HL-60 (cell line): ENCODE measurements at regions not wholly inside any gene's neighbourhood (a gene's known extent, or its start where the extent isn't known, plus 50 kb on each side); places are given as distances from the start of the nearest gene placed in this dataset.

ENCODE experiments used
- POLR2AphosphoS5 ChIP-seq: IDR thresholded peaks from 2 replicates; pipeline ENCODE4 v1.6.1; 2012; ENCODE audit warnings: low read depth
- TF ChIP-seq, protein P1 (sequence below): IDR thresholded peaks from one replicate; pipeline ENCODE4 v1.5.1; 2011; ENCODE audit warnings: low read length, control low read depth, inconsistent platforms; ENCODE audit not compliant: insufficient read depth

DNA sequence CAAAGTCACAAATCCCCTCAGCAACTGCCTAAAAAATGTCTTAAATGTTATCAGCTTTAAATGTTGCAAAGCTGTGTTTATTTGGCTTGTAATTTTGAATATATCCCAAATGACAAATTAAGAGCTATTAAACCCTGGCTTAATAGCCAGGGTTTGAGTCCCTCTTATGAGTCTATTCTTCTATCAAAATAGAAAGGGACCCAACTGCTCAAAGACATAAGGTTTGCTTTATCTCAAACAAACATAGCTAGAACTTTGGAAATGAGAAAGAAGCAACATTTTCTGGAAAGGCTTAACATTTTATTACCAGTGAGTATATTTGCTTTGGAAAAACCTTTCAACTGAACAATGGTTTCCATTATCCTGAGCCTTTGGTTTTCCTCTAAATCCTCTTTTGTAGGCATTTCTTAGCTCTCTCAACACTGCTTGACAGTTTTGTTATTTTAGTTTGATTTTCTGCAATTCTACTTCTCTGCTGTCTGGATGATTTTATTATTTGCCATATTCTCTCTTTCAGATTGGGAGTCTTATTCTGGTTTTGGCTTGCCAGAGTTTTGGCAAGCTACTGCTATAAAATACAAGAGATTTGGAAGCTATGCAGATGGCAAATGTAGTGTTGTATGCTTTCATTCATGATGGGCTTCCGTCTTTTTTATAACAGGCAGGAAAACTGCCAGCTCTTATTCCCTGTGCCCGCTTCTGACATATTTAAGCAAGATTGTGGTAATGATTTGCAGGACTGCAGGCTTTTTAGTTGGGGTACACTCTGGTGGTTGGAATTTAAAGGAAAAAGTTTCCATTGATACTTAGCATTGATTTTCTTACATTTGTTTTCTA is 734.9 kb downstream of the DTWD2 start:
- TF ChIP-seq, protein P1, sequence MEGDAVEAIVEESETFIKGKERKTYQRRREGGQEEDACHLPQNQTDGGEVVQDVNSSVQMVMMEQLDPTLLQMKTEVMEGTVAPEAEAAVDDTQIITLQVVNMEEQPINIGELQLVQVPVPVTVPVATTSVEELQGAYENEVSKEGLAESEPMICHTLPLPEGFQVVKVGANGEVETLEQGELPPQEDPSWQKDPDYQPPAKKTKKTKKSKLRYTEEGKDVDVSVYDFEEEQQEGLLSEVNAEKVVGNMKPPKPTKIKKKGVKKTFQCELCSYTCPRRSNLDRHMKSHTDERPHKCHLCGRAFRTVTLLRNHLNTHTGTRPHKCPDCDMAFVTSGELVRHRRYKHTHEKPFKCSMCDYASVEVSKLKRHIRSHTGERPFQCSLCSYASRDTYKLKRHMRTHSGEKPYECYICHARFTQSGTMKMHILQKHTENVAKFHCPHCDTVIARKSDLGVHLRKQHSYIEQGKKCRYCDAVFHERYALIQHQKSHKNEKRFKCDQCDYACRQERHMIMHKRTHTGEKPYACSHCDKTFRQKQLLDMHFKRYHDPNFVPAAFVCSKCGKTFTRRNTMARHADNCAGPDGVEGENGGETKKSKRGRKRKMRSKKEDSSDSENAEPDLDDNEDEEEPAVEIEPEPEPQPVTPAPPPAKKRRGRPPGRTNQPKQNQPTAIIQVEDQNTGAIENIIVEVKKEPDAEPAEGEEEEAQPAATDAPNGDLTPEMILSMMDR: no peak
- no peak for TF ChIP-seq POLR2AphosphoS5
